HG02678 (cell line): ENCODE measurements at regions not wholly inside any gene's neighbourhood (a gene's known extent, or its start where the extent isn't known, plus 50 kb on each side); places are given as distances from the start of the nearest gene placed in this dataset.
"Not testable (repeated sequence)": the region's sequence is repeated elsewhere in the genome, so short reads cannot be mapped to it uniquely, and the experiment has no call there.

ENCODE experiments used
- ATAC-seq: cut with Tn5 transposase; IDR thresholded peaks from one replicate; pipeline ENCODE4 v1.9.1; 2021; ENCODE audit warnings: mild to moderate bottlenecking, moderate library complexity; ENCODE audit not compliant: unreplicated experiment

DNA sequence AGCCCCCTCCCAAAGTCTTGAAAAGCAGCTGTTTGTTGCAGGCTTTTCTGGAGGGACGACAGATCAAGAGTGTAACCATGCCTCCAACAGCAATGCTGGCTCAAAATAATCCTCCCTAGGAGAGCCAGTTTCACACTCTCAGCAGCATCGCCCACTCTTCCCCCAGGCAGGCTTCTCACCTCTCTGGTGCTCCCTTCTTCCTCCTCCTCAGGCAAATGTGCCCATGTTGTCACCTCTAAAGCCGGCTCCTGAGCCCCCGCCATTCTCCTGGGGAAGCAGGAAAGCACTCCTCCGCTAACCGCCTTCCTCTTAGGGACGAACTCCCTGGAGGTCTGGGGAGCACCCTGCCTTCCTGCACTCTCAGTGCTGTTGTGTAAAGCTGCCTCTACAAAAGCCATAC lies 98.9 kb upstream of the SGCG start:
- ATAC-seq, result no peak

DNA sequence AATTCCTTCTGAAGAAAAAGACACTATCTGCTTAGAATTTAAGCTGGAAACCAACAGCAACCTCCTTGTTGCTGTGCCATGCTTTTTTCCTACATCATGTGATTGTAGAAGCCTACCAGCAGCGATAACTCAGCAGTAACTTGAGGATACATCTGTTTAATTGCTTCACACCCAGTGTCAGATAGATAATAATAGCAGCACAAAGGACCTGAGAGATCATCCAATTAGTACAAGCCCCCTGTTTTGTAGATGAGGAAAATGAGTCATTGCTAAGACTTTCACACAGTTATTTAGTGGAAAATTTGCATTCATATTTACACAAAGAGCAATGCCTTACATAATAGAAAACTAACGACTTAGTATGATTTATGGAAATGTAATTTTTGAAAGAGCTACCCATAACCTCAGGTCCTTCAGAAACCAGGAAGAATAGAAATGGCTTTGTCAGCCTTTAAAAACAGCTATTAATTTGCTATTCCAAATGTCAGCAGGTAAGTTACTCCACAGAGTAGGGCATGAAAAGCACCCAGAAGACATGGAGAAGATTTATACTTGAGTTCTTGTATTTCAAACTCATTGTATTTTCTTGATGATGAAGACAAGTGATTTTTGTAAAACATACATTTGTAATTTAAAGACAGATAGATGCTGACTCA lies 93.7 kb upstream of the SGCG start:
- ATAC-seq, result no peak

DNA sequence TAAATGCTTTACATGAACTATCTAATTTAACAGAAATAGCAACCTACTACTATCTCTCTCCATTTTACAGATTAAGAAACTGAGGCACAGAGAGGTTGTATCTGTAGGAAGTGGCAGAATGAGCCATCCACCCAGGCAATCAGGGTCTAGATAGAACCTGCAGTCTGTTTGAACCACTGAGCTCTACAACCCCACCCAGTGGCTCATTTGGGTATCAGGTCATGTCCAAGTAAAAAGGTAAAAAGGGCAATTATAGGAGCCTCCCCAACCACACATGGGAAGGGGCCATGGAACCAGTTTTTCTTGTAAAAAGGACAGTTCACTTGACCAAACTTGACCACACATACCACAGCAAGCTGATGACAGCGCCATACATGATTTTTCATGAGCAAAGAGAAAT lies 92.9 kb upstream of the SGCG start:
- no peak for ATAC-seq

DNA sequence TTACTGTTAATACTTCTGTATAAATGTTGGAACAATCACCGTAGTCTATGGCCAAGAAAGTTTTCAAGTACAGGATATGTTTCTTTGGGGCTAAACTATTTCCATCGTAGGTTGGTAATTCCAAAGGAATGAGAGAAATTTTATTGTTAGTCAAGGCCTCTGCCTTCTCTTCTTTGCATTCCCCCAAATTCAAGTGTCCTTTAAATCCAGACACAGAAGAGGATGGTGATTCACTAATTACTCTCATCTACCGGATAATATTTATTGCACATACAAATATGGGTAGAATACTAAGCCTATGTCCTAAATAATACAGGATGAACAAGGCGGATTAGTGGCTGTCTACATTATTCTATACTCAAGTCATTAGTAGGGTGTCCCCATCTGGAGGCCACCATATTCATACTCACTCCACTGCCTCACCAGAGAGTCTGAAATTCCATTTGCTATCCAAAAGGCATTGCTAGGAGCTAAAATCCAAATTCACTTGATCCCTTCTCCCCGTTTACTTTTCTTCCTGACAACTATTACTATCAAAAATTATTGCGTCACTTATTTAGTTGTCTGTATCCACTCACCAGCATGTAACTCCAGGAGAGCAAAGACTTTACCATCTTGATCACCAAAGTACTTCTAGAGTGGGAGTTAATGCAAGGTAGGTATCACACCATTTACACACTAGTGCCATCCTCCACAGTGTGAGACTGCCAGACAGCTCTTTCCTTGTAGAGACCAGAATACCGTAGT lies 82.4 kb upstream of the SGCG start:
- ATAC-seq, result no peak

DNA sequence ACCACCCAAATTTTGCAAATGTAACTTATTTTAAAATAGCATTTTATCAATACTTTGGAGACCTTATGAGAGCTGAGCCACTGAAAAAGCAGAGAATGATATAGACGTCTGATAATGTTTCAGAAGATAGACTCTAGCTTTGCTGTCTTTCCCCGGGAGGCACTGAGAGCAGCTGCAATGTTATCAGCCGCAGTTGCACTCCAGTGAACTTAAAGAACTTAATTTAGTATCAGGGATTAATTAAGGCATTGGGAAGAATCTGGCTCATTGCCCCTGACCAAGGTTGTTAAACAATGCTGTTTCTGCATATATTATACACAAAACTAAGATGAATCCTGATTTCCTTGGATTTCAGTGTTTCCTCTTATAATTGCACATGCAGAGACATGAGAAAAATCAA lies 75.7 kb upstream of the SGCG start:
- no peak for ATAC-seq

DNA sequence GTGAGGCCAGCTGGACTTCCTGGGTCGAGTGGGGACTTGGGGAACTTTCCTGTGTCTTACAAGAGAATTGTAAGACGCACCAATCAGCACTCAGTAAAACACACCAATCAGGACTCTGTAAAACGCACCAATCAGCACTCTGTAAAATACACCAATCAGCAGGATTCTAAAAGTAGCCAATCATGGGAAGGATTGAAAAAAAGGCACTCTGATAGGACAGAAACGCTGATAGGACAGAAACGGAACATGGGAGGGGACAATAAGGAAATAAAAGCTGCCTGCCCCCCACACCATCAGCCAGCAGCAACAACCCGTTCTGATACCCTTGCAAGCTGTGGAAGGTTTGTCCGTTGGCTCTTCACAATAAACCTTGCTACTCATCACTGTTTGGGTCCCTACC lies 73.1 kb upstream of the SGCG start:
- no peak for ATAC-seq

DNA sequence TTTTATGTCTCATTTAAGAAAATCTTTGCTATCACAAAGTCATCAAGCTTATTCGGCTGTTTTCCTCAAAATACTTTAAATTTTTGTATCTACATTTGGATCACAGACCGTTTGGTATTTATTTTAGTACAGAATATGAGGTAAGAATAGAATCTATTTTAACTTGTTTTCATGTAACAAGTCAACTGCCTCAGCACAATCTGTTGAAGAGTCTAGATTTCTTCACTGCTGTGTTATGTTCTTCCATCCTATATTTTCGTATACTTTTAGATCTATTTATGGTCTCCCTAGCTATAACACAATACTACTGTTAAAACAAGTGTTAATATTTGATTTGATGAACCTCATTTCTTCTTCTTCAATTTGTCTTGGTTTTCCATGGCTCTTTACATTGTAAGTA lies 61.6 kb upstream of the SGCG start:
- no peak for ATAC-seq

DNA sequence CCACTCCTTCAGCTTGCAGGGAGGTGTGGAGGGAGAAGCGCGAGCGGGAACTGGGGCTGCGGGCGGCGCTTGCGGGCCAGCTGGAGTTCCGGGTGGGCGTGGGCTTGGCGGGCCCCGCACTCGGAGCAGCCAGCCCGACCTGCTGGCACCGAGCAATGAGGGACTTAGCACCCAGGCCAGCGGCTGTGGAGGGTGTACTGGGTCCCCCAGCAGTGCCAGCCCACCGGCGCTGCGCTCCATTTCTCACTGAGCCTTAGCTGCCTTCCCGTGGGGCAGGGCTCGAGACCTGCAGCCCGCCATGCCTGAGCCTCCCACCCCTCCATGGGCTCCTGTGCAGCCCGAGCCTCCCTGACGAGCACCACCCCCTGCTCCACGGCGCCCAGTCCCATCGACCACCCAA lies 53.2 kb upstream of the SGCG start:
- not testable (repeated sequence) for ATAC-seq

DNA sequence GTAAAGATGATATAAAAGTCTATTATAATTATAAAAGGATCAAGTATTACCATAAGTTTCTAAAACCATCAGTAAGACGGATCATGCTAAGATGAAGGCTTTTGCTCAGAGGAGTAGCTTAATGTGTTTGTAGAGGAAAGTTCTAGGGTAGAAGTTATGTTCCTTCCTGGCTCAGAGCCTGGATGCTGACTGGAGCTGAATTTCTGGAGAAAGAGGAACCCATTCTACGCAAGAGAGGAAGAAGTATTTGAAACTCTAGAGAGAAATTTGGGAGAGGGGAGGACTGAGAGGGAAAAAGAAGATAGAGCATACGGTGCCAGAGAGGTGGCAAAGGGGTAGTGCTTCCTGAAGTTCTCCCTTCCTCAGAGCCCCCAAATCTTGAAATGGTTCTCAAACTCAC lies 51.4 kb upstream of the SGCG start:
- ATAC-seq, result no peak
